Psoas muscle (tissue), 7 donors: ENCODE measurements at regions not wholly inside any gene's neighbourhood (a gene's known extent, or its start where the extent isn't known, plus 50 kb on each side); places are given as distances from the start of the nearest gene placed in this dataset.
"Not testable (repeated sequence)": the region's sequence is repeated elsewhere in the genome, so short reads cannot be mapped to it uniquely, and the experiment has no call there.

Source experiments
- ATAC-seq, 4 donors: fragments of 200-7000 bp; cut with Tn5 transposase; one replicate each; pipeline ENCODE4 v1.9.1; 2020; ENCODE audit warnings: moderate library complexity in 3 of 4, mild to moderate bottlenecking in 2 of 4
- DNase-seq, 2 donors: peaks; one replicate each; pipeline ENCODE4 v3.0.0-alpha.2; 2020
- H3K27ac ChIP-seq: fragments of 200-600 bp; one replicate; pipeline ENCODE4 v1.8.0; 2022
- H3K27me3 ChIP-seq, 3 donors: fragments of 200-600 bp in 1 of 3; one replicate each; pipeline versions ENCODE4 v1.6.1 to v1.8.0; 2013 to 2022; ENCODE audit warnings: low read length in 2 of 3, mild to moderate bottlenecking in 2 of 3, moderate library complexity in 1 of 3; ENCODE audit not compliant: insufficient read depth in 3 of 3
- H3K36me3 ChIP-seq, 2 donors: fragments of 200-600 bp in 1 of 2; one replicate each; pipeline versions ENCODE4 v1.6.1 to v1.8.0; 2013 to 2022; ENCODE audit warnings: low read depth in 1 of 2, mild to moderate bottlenecking in 1 of 2, moderate library complexity in 1 of 2; ENCODE audit not compliant: insufficient read depth in 1 of 2
- H3K4me1 ChIP-seq: fragments of 200-600 bp; one replicate; pipeline ENCODE4 v1.8.0; 2022
- H3K4me3 ChIP-seq: fragments of 200-600 bp; one replicate; pipeline ENCODE4 v1.8.0; 2022; ENCODE audit warnings: mild to moderate bottlenecking
- H3K9me3 ChIP-seq: fragments of 200-600 bp; one replicate; pipeline ENCODE4 v1.8.0; 2022
- CTCF ChIP-seq: fragments of 200-600 bp; IDR thresholded peaks from one replicate; pipeline ENCODE4 v1.8.0; 2022; ENCODE audit warnings: antibody characterized with exemption
- WGBS, 3 donors: extraction: QIAGEN DNeasy Blood & Tissue Kit; methylation state at CpG; one replicate each; pipeline versions ENCODE4 v1.1.6 to v1.1.7; 2013; 5-methylcytosine and 5-hydroxymethylcytosine counted together
- intact Hi-C, 2 donors: fragments of 100-400 bp; cut with DNase I; formaldehyde crosslinking; loops; one replicate each; pipeline versions ENCODE4 v1.11.0 to v1.14.2; 2022
- donor health status: healthy with polysubstance abuse.
- donor health status: DM: no; HTN: no; CAD: no; lungs with moderate emphysema.
- donor health status: Bipolar disorder and iron deficiency.
- donor health status: healthy.
- donor health status: DM: yes; HTN: yes; CAD: no.
- donor health status: DM: no; HTN: no; CAD: no.
- donor health status: DM: yes; HTN: yes; CAD: no.

GRCh38 chr22:22756109-22756508 lies 111.7 kb downstream of the GGTLC2 start:
- Histone ChIP-seq H3K4me1 (no peaks in the 10 kb centered on the region), H3K27me3 (peaks cover 0 to 3% (median 0%) of the 10 kb centered on the region in 3 donors), H3K27ac (no peak overlapping the region), H3K4me3 (no peak overlapping the region), H3K36me3 (no peaks in the 10 kb centered on the region), H3K9me3 (no peaks in the 10 kb centered on the region)
- no peak for ATAC-seq
- no peak for DNase-seq
- intact Hi-C loops = loop anchor here in 1 of 2 donors (10.0 kb wide), 1 partner anchor 61 kb away; no protein-coding TSS in a partner anchor
- TF ChIP-seq CTCF = no peak
- 64 to 74% (median 64%) methylated on average over 3 of the region's 3 CpGs for WGBS, 3 donors

- H3K4me3 ChIP-seq, ATAC-seq, H3K36me3 ChIP-seq, H3K27ac ChIP-seq, H3K4me1 ChIP-seq, H3K27me3 ChIP-seq, H3K9me3 ChIP-seq, DNase-seq: not testable (repeated sequence)
- WGBS, 3 donors = 74 to 83% (median 76%) methylated on average over 3 of the region's 3 CpGs
- intact Hi-C loops = loop anchor here in 1 of 2 donors (10.0 kb wide), 1 partner anchor 62 kb away; no protein-coding TSS in a partner anchor
These were observed 112.3 kb downstream of the GGTLC2 start for GRCh38 chr22:22756551-22757201.

GRCh38 chr22:22758101-22758807 lies 113.8 kb downstream of the GGTLC2 start:
- not testable (repeated sequence) for H3K36me3 ChIP-seq, H3K27me3 ChIP-seq, H3K27ac ChIP-seq, H3K4me1 ChIP-seq, H3K4me3 ChIP-seq, ATAC-seq, DNase-seq, H3K9me3 ChIP-seq
- WGBS, 3 donors = 79 to 97% (median 81%) methylated on average over 6 of the region's 6 CpGs
- intact Hi-C loops = loop anchor here in 1 of 2 donors (10.0 kb wide), 1 partner anchor 63 kb away; no protein-coding TSS in a partner anchor

- H3K36me3 ChIP-seq = no peaks in the 10 kb centered on the region
- ATAC-seq (no peak), DNase-seq (no peak)
- H3K4me3 ChIP-seq = no peak overlapping the region
- peaks cover 0 to 3% (median 0%) of the 10 kb centered on the region in 3 donors for H3K27me3 ChIP-seq
- intact Hi-C loops = loop anchor here in 1 of 2 donors (10.0 kb wide), 1 partner anchor 65 kb away; no protein-coding TSS in a partner anchor
- WGBS, 3 donors = 63 to 71% (median 67%) methylated on average over 6 of the region's 6 CpGs
- H3K4me1 ChIP-seq = no peaks in the 10 kb centered on the region
- no peak for TF ChIP-seq CTCF
- H3K27ac ChIP-seq = no peak overlapping the region
- H3K9me3 ChIP-seq = no peaks in the 10 kb centered on the region
These were observed 115.0 kb downstream of the GGTLC2 start for GRCh38 chr22:22759371-22759770.

GRCh38 chr22:22759889-22760546 lies 115.6 kb downstream of the GGTLC2 start:
- no peaks in the 10 kb centered on the region for H3K4me1 ChIP-seq
- H3K4me3 ChIP-seq = no peak overlapping the region
- no peaks in the 10 kb centered on the region for H3K9me3 ChIP-seq
- no peak overlapping the region for H3K27ac ChIP-seq
- WGBS, 3 donors = 82 to 88% (median 87%) methylated on average over 7 of the region's 7 CpGs
- no peaks in the 10 kb centered on the region for H3K36me3 ChIP-seq
- ATAC-seq (no peak), DNase-seq (no peak)
- no peak for TF ChIP-seq CTCF
- intact Hi-C loops = loop anchor here in 1 of 2 donors (10.0 kb wide), 1 partner anchor 65 kb away; no protein-coding TSS in a partner anchor
- H3K27me3 ChIP-seq = no peaks in the 10 kb centered on the region
